ENCODE measurements at regions not wholly inside any gene's neighbourhood (a gene's known extent, or its start where the extent isn't known, plus 50 kb on each side); places are given as distances from the start of the nearest gene placed in this dataset.

- no peak for TF ChIP-seq CTCF (conservative IDR thresholded peaks at IDR 0.05)
- TF ChIP-seq EZH2 (IDR thresholded peaks at IDR 0.05; ENCODE audit: low read depth), result no peak
These were observed 145.8 kb downstream of the AASDH start for GRCh38 chr4:56241500-56241899.
